SJCRH30 (cell line): ENCODE measurements at regions not wholly inside any gene's neighbourhood (a gene's known extent, or its start where the extent isn't known, plus 50 kb on each side); places are given as distances from the start of the nearest gene placed in this dataset.

Experiments used
- DNase-seq, 2 experiments: peaks; one replicate each; pipeline ENCODE4 v3.0.0-alpha.2; 2015 to 2020
- H3K27ac ChIP-seq: fragments of 250-450 bp; sonication (Bioruptor Pico); 2 replicates; pipeline ENCODE4 v1.5.1; 2020; ENCODE audit warnings: mild to moderate bottlenecking, moderate library complexity
- H3K27me3 ChIP-seq: fragments of 250-450 bp; sonication (Bioruptor Pico); 2 replicates; pipeline ENCODE4 v1.5.1; 2020; ENCODE audit warnings: mild to moderate bottlenecking, moderate library complexity
- H3K36me3 ChIP-seq: fragments of 250-450 bp; sonication (Bioruptor Pico); 2 replicates; pipeline ENCODE4 v1.5.1; 2020; ENCODE audit warnings: mild to moderate bottlenecking, moderate library complexity
- H3K4me1 ChIP-seq: fragments of 250-450 bp; sonication (Bioruptor Pico); 2 replicates; pipeline ENCODE4 v1.5.1; 2020; ENCODE audit warnings: mild to moderate bottlenecking, moderate library complexity
- H3K4me3 ChIP-seq: fragments of 250-450 bp; sonication (Bioruptor Pico); 2 replicates; pipeline ENCODE4 v1.5.1; 2020; ENCODE audit warnings: mild to moderate bottlenecking, moderate library complexity
- H3K9me3 ChIP-seq: fragments of 250-450 bp; sonication (Bioruptor Pico); replicated peaks from 2 replicates; pipeline ENCODE4 v1.5.1; 2020; ENCODE audit warnings: mild to moderate bottlenecking, moderate library complexity

- no peaks in the 10 kb centered on the region for H3K36me3 ChIP-seq
- H3K4me1 ChIP-seq: no peaks in the 10 kb centered on the region
- H3K27ac ChIP-seq: no peak overlapping the region
- no peaks in the 10 kb centered on the region for H3K27me3 ChIP-seq
- H3K4me3 ChIP-seq: no peak overlapping the region
- H3K9me3 ChIP-seq: no peaks in the 10 kb centered on the region
- DNase-seq: no peak
Observed at GRCh38 chr4:189053621-189054020, 887.1 kb upstream of the FRG1 start.

DNA sequence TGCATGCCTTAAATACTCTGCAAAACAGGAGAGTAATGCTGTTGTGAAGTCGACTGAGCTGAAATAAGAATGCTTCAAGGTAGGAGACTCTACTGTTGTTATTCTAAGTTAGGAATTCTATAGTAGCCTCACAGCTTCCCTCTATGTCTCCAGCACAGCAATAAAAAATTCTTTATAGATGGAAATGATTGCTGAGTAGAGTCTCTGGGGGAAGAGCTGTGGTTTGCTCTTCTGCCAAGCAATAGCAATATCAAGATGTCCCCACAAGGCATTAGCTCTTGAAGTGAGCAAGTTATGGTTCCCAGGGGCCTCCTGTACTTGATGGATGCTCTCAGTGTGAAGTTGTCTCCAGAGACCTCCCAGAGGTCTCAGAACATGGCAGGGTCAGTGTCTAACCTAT lies 880.6 kb upstream of the FRG1 start:
- no peak for DNase-seq
- H3K4me3 ChIP-seq: no peak overlapping the region
- no peaks in the 10 kb centered on the region for H3K27me3 ChIP-seq
- no peaks in the 10 kb centered on the region for H3K4me1 ChIP-seq
- H3K27ac ChIP-seq: no peak overlapping the region
- H3K9me3 ChIP-seq: no peaks in the 10 kb centered on the region
- no peaks in the 10 kb centered on the region for H3K36me3 ChIP-seq

- no peak overlapping the region for H3K4me3 ChIP-seq
- H3K36me3 ChIP-seq: no peaks in the 10 kb centered on the region
- no peaks in the 10 kb centered on the region for H3K9me3 ChIP-seq
- no peak overlapping the region for H3K27ac ChIP-seq
- no peak for DNase-seq
- H3K27me3 ChIP-seq: no peaks in the 10 kb centered on the region
- no peaks in the 10 kb centered on the region for H3K4me1 ChIP-seq
Observed at GRCh38 chr4:189062047-189062820, 878.4 kb upstream of the FRG1 start.

GRCh38 chr4:189069772-189070171 lies 870.9 kb upstream of the FRG1 start:
- Histone ChIP-seq H3K9me3 (no peaks in the 10 kb centered on the region), H3K36me3 (no peaks in the 10 kb centered on the region), H3K27me3 (no peaks in the 10 kb centered on the region), H3K27ac (no peak overlapping the region), H3K4me3 (no peak overlapping the region), H3K4me1 (no peaks in the 10 kb centered on the region)
- DNase-seq: no peak

DNA sequence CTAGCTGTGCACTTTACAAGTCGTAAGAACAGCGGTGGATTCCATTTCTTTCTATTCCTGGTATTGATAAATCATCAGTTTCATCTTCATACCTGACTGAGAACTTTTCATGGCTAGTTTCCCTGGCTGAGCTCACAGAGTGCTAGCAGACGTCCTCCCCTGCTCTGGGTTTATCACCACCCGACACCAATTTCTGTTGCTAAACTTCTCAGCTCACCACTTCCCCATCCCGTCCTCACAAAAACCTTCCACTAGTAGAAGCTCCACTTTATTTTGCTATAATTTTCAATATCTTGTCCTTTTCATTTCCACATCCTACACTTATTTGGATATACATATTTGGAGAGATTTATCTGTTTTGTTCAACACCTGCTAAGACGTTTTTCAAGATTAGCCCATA lies 869.4 kb upstream of the FRG1 start:
- Histone ChIP-seq H3K4me3 (no peak overlapping the region), H3K9me3 (no peaks in the 10 kb centered on the region), H3K36me3 (no peaks in the 10 kb centered on the region), H3K4me1 (no peaks in the 10 kb centered on the region), H3K27me3 (no peaks in the 10 kb centered on the region), H3K27ac (no peak overlapping the region)
- no peak for DNase-seq

DNA sequence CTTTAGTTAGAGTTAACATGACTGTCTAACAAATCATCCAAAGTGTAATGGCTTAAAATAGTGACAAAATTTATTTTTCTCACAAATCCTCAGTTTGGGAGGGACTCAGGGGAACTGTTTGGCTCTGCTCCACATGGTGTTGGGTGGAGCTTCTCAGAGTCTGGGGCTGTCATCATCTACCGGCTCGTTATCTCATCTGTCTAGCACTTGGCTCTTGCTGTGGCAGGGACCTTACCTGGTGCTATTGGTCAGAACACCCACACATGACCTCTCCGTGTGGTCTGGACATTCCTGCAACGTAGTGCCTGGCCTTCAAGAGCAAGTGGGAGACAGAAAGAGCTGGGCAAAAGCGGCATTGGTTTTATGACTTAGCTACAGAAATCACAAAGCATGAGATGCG lies 866.9 kb upstream of the FRG1 start:
- Histone ChIP-seq H3K9me3 (no peaks in the 10 kb centered on the region), H3K27me3 (no peaks in the 10 kb centered on the region), H3K4me3 (no peak overlapping the region), H3K4me1 (no peaks in the 10 kb centered on the region), H3K27ac (no peak overlapping the region), H3K36me3 (no peaks in the 10 kb centered on the region)
- DNase-seq: no peak

- H3K27ac ChIP-seq: no peak overlapping the region
- no peaks in the 10 kb centered on the region for H3K27me3 ChIP-seq
- H3K4me1 ChIP-seq: no peaks in the 10 kb centered on the region
- DNase-seq: no peak
- H3K4me3 ChIP-seq: no peak overlapping the region
- H3K9me3 ChIP-seq: no peaks in the 10 kb centered on the region
- H3K36me3 ChIP-seq: no peaks in the 10 kb centered on the region
Observed at GRCh38 chr4:189081826-189082225, 858.8 kb upstream of the FRG1 start.

- Histone ChIP-seq H3K27ac (no peak overlapping the region), H3K9me3 (no peaks in the 10 kb centered on the region), H3K4me1 (no peaks in the 10 kb centered on the region), H3K27me3 (no peaks in the 10 kb centered on the region), H3K36me3 (no peaks in the 10 kb centered on the region), H3K4me3 (no peak overlapping the region)
- no peak for DNase-seq
Observed at GRCh38 chr4:189083769-189084168, 856.9 kb upstream of the FRG1 start.

GRCh38 chr4:189084671-189085070 lies 856.0 kb upstream of the FRG1 start:
- no peaks in the 10 kb centered on the region for H3K4me1 ChIP-seq
- H3K36me3 ChIP-seq: no peaks in the 10 kb centered on the region
- H3K27ac ChIP-seq: no peak overlapping the region
- no peak overlapping the region for H3K4me3 ChIP-seq
- H3K9me3 ChIP-seq: no peaks in the 10 kb centered on the region
- no peaks in the 10 kb centered on the region for H3K27me3 ChIP-seq
- DNase-seq: no peak

DNA sequence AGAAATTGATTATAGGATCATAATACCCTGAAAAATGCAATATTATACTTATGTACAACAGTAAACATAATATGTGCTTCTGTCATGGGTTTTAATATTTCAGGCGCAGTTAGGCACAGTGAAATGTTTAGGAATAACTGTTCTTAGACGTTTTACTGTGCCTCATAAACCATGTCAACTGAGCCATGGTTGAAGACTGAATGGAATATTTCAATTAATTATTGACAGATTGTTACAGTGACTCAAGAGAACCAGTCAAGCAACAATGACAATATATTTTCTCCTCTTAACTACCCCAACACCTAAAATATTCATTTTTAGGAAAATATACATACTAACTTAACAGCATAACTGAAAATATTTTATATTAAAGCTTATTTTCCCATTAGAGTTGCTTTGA lies 852.7 kb upstream of the FRG1 start:
- DNase-seq: no peak
- no peaks in the 10 kb centered on the region for H3K27me3 ChIP-seq
- H3K36me3 ChIP-seq: no peaks in the 10 kb centered on the region
- H3K4me1 ChIP-seq: no peaks in the 10 kb centered on the region
- no peaks in the 10 kb centered on the region for H3K9me3 ChIP-seq
- H3K27ac ChIP-seq: no peak overlapping the region
- H3K4me3 ChIP-seq: no peak overlapping the region

DNA sequence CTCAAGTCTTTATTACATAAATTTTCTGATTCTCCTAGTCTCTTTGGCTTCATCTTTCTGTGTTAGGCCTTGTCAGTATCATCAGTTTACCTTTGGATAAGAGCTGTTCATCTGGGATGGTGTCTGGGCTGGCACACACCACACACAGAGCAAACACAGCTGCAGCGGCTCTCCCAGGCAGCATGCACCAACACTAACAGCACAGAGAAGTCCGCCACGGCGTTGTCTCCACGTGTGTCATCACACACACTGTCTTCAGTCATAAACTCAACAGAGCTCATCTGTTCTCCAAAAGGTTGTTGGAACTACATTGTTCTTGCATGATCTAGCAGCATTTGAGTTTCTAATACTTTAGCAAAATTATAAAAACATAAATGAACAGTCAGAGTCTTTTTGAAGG lies 851.9 kb upstream of the FRG1 start:
- Histone ChIP-seq H3K4me1 (no peaks in the 10 kb centered on the region), H3K27me3 (no peaks in the 10 kb centered on the region), H3K27ac (no peak overlapping the region), H3K4me3 (no peak overlapping the region), H3K36me3 (no peaks in the 10 kb centered on the region), H3K9me3 (no peaks in the 10 kb centered on the region)
- DNase-seq: peak in 1 of 2 experiments; percentile 1

- H3K9me3 ChIP-seq: no peaks in the 10 kb centered on the region
- H3K27me3 ChIP-seq: no peaks in the 10 kb centered on the region
- no peaks in the 10 kb centered on the region for H3K4me1 ChIP-seq
- no peak overlapping the region for H3K27ac ChIP-seq
- H3K4me3 ChIP-seq: no peak overlapping the region
- DNase-seq: peak in 1 of 2 experiments; percentile 7
- no peaks in the 10 kb centered on the region for H3K36me3 ChIP-seq
Observed at GRCh38 chr4:189090174-189090814, 850.4 kb upstream of the FRG1 start.

DNA sequence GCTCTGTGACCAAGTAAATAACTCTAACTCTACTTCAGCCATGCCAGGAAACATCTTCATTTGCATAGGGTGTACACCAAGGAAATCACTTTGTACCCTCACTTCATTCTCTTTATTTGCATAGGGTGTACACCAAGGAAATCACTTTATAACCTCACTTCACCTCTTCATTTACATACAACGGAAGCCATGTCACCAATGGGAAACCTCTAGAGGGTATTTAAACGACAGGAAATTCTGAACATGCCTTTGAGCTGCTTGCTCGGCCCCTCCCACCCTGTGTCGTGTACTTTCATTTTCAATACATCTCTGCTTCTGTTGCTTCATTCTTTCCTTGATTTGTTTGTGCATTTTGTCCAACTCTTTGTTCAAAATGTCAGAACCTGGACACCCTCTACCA lies 848.1 kb upstream of the FRG1 start:
- no peak overlapping the region for H3K4me3 ChIP-seq
- no peak for DNase-seq
- no peak overlapping the region for H3K27ac ChIP-seq
- no peaks in the 10 kb centered on the region for H3K4me1 ChIP-seq
- no peaks in the 10 kb centered on the region for H3K27me3 ChIP-seq
- no peaks in the 10 kb centered on the region for H3K9me3 ChIP-seq
- no peaks in the 10 kb centered on the region for H3K36me3 ChIP-seq

GRCh38 chr4:189096108-189096507 lies 844.6 kb upstream of the FRG1 start:
- no peaks in the 10 kb centered on the region for H3K27me3 ChIP-seq
- no peak overlapping the region for H3K27ac ChIP-seq
- H3K4me1 ChIP-seq: no peaks in the 10 kb centered on the region
- no peaks in the 10 kb centered on the region for H3K9me3 ChIP-seq
- no peak overlapping the region for H3K4me3 ChIP-seq
- no peaks in the 10 kb centered on the region for H3K36me3 ChIP-seq
- DNase-seq: no peak

DNA sequence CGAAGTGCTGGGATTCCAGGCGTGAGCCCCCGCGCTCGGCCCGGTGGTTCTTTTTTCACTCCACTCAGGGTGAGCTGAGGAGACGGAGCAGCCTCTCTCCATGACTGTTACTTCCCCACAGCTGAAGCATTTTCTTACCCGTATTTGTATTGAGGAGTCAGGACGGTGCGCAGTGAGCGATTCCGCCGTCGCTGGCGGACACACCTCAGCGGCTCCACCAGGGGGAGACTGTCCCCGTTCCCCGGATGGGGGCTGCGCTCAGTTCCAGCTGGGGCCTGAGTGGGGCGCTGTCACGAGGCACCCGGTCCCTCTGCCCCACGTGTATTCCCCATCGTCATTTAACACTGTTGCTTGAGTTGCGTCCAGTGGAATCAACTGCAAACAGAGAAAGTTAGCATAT lies 844.0 kb upstream of the FRG1 start:
- DNase-seq: no peak
- Histone ChIP-seq H3K9me3 (no peaks in the 10 kb centered on the region), H3K27ac (no peak overlapping the region), H3K27me3 (no peaks in the 10 kb centered on the region), H3K36me3 (no peaks in the 10 kb centered on the region), H3K4me3 (no peak overlapping the region), H3K4me1 (no peaks in the 10 kb centered on the region)
